ENCODE measurements at regions not wholly inside any gene's neighbourhood (a gene's known extent, or its start where the extent isn't known, plus 50 kb on each side); places are given as distances from the start of the nearest gene placed in this dataset.

DNA sequence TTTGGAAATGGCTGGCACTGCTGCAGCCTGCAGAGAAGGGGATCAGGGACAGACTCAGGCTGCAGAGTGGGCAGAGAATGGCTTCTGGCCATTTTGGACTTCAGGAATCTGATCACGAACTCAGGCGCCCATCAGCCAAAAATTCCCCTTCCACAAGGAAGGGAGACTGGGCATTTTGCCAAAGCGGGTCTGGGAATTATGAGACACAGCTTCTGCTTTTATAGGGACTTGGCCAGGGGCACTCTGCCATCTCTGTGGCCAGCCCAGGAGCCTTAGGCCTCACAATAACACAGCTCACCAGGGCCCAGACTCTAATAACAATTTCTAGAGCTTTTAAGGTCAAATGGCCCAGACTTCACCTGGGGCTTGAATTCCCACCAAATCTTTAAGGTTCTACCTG lies 74.7 kb downstream of the CHST1 start:
- TF ChIP-seq EP300 (IDR thresholded peaks at IDR 0.05; ENCODE audit: low read depth) (no peak), POLR2AphosphoS5 (IDR thresholded peaks at IDR 0.05) (no peak), POLR2A (IDR thresholded peaks at IDR 0.05) (no peak)
- TF ChIP-seq, protein P1, sequence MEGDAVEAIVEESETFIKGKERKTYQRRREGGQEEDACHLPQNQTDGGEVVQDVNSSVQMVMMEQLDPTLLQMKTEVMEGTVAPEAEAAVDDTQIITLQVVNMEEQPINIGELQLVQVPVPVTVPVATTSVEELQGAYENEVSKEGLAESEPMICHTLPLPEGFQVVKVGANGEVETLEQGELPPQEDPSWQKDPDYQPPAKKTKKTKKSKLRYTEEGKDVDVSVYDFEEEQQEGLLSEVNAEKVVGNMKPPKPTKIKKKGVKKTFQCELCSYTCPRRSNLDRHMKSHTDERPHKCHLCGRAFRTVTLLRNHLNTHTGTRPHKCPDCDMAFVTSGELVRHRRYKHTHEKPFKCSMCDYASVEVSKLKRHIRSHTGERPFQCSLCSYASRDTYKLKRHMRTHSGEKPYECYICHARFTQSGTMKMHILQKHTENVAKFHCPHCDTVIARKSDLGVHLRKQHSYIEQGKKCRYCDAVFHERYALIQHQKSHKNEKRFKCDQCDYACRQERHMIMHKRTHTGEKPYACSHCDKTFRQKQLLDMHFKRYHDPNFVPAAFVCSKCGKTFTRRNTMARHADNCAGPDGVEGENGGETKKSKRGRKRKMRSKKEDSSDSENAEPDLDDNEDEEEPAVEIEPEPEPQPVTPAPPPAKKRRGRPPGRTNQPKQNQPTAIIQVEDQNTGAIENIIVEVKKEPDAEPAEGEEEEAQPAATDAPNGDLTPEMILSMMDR (IDR thresholded peaks at IDR 0.05), result no peak
- H3K4me3 ChIP-seq, result no peak overlapping the region
- intact Hi-C loops (cut with DNase I; ENCODE audit: low total_unique reads) (no loop called here), in situ Hi-C loops (cut with MboI; ENCODE audit: low pct_ligation_motif_present in 1 of 4, low pct_unique_long_range_greater_than_20kb in 1 of 4, low sequenced_read_pairs in 3 of 4) (no loop called here)
- no peak for DNase-seq
- no peaks in the 10 kb centered on the region for H3K27me3 ChIP-seq
- no peaks in the 10 kb centered on the region for H3K36me3 ChIP-seq
- 58% methylated on average over 3 of the region's 3 CpGs; no CpG with 5 or more reads in 1 of the 2 donors for WGBS, 2 donors (ENCODE audit: low coverage in 1 of 2)
- H3K27ac ChIP-seq, result no peak overlapping the region
- H3K4me1 ChIP-seq, result no peaks in the 10 kb centered on the region
- no peaks in the 10 kb centered on the region for H3K9me3 ChIP-seq

DNA sequence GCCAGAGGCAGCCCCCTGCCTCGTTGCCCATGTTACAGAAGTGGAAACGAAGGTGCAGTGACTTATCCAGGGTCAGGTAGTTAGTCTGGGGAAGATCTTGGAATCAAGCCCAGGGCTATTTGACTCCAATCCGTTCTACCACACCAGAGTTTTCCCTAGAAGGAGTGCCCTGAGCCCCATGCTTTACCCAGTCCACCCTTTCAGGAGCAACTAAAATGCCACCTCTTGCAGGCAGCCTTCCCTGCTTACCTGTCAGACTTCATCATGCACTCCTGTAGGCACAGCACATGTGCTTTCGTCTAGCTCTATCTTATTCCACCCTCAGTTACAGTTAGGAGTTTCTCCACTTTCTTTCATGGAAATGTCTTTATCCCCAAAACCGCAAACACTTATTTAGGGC lies 80.2 kb downstream of the CHST1 start:
- DNase-seq, result no peak
- no peak overlapping the region for H3K4me3 ChIP-seq
- no peaks in the 10 kb centered on the region for H3K9me3 ChIP-seq
- 41 to 42% methylated on average over 4 to 5 of the region's 5 CpGs for WGBS, 2 donors (ENCODE audit: low coverage in 1 of 2)
- TF ChIP-seq, protein P1 (IDR thresholded peaks at IDR 0.05), result no peak
- TF ChIP-seq POLR2AphosphoS5 (IDR thresholded peaks at IDR 0.05), result no peak
- TF ChIP-seq POLR2A (IDR thresholded peaks at IDR 0.05), result no peak
- TF ChIP-seq EP300 (IDR thresholded peaks at IDR 0.05; ENCODE audit: low read depth), result no peak
- H3K27ac ChIP-seq, result no peak overlapping the region
- H3K36me3 ChIP-seq, result no peaks in the 10 kb centered on the region
- intact Hi-C loops (cut with DNase I; ENCODE audit: low total_unique reads), result no loop called here
- no peaks in the 10 kb centered on the region for H3K4me1 ChIP-seq
- peaks cover 9% of the 10 kb centered on the region for H3K27me3 ChIP-seq
- in situ Hi-C loops (cut with MboI; ENCODE audit: low pct_ligation_motif_present in 1 of 4, low pct_unique_long_range_greater_than_20kb in 1 of 4, low sequenced_read_pairs in 3 of 4), result no loop called here

DNA sequence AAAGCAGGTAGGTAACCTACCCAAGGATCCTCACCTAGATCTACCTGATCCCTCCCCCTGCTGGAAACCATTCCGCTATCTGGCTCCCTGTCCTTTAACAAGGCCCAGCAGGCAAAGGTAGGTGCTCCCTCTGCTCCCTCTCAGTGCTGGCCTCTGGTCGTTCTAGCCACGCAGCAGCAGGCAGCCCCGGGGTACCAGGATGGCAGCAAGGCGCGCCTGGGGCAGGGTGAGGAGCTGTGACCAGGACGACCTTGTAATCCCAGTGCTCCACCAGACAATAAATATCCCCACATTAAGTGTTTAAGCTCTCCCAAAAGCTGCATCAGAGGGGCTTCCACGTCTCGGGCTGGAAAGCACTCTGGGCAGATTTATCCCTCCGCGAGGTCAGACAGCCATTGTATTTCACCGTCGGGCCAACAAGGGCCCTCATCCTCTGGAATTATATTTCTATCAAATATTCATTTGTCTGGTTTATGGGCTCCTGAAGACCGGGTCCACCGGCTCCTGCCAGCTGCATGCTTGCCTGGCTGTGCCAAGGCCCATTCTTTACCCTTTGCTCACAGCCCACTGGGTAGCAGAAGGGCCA lies 81.3 kb downstream of the CHST1 start:
- peaks cover 9% of the 10 kb centered on the region for H3K27me3 ChIP-seq
- H3K4me3 ChIP-seq, result no peak overlapping the region
- DNase-seq, result no peak
- intact Hi-C loops (cut with DNase I; ENCODE audit: low total_unique reads) (no loop called here), in situ Hi-C loops (cut with MboI; ENCODE audit: low pct_ligation_motif_present in 1 of 4, low pct_unique_long_range_greater_than_20kb in 1 of 4, low sequenced_read_pairs in 3 of 4) (no loop called here)
- no peak overlapping the region for H3K27ac ChIP-seq
- WGBS, 2 donors (ENCODE audit: low coverage in 1 of 2), result 80% methylated on average over 15 of the region's 15 CpGs; no CpG with 5 or more reads in 1 of the 2 donors
- no peaks in the 10 kb centered on the region for H3K4me1 ChIP-seq
- H3K36me3 ChIP-seq, result no peaks in the 10 kb centered on the region
- H3K9me3 ChIP-seq, result no peaks in the 10 kb centered on the region
- no peak for TF ChIP-seq POLR2AphosphoS5 (IDR thresholded peaks at IDR 0.05)
- no peak for TF ChIP-seq POLR2A (IDR thresholded peaks at IDR 0.05)
- no peak for TF ChIP-seq EP300 (IDR thresholded peaks at IDR 0.05; ENCODE audit: low read depth)
- TF ChIP-seq, protein P1 (IDR thresholded peaks at IDR 0.05), result no peak

DNA sequence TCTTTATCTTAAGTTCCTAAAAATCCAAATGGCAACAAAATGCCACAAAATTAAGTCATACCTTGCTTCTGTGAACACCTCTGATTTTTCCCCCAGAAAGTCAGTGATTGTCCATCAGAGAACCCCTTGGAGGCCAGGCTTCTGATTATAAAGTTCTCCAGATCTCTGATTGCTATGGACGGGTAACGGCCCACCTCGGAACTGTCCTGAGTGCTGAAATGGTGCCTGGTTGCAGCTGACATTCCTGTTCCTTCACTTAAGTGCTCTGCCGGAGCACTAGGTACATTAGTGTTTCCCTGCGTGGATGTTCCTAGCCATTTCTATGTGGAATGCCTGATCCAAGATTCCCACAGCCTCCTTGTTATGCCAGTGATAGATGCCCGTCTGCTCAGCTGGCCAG lies 85.0 kb downstream of the CHST1 start:
- 21% methylated on average over 6 of the region's 6 CpGs; no CpG with 5 or more reads in 1 of the 2 donors for WGBS, 2 donors (ENCODE audit: low coverage in 1 of 2)

More for the DNA sequence above, 85.0 kb downstream of the CHST1 start:
- intact Hi-C loops (cut with DNase I; ENCODE audit: low total_unique reads) (no loop called here), in situ Hi-C loops (cut with MboI; ENCODE audit: low pct_ligation_motif_present in 1 of 4, low pct_unique_long_range_greater_than_20kb in 1 of 4, low sequenced_read_pairs in 3 of 4) (no loop called here)
- Histone ChIP-seq H3K4me1 (no peaks in the 10 kb centered on the region), H3K27ac (no peak overlapping the region), H3K9me3 (no peaks in the 10 kb centered on the region), H3K36me3 (no peaks in the 10 kb centered on the region), H3K4me3 (no peak overlapping the region), H3K27me3 (peaks cover 15% of the 10 kb centered on the region)
- TF ChIP-seq, protein P1 (IDR thresholded peaks at IDR 0.05), result no peak
- TF ChIP-seq POLR2AphosphoS5 (IDR thresholded peaks at IDR 0.05), result no peak
- no peak for TF ChIP-seq EP300 (IDR thresholded peaks at IDR 0.05; ENCODE audit: low read depth)
- TF ChIP-seq POLR2A (IDR thresholded peaks at IDR 0.05), result no peak
- no peak for DNase-seq
